ENCODE measurements at regions not wholly inside any gene's neighbourhood (a gene's known extent, or its start where the extent isn't known, plus 50 kb on each side); places are given as distances from the start of the nearest gene placed in this dataset.

- no peaks in the 10 kb centered on the region for H3K79me2 ChIP-seq (ENCODE audit: low read length)
- no peaks in the 10 kb centered on the region for H4K20me1 ChIP-seq (ENCODE audit: insufficient read depth, low read length)
- H3K9ac ChIP-seq (ENCODE audit: low read length), result no peak overlapping the region
- H3K4me1 ChIP-seq (ENCODE audit: low read length), result no peaks in the 10 kb centered on the region
- no peaks in the 10 kb centered on the region for H3K9me3 ChIP-seq (ENCODE audit: insufficient read depth, low read length)
- TF ChIP-seq CTCF (IDR thresholded peaks at IDR 0.05; ENCODE audit: low read depth, low read length) (no peak), EZH2phosphoT487 (IDR thresholded peaks at IDR 0.05; ENCODE audit: low read depth) (no peak)
- no peak overlapping the region for H3K4me2 ChIP-seq (ENCODE audit: low read length)
- H2AFZ ChIP-seq (ENCODE audit: low read depth, low read length), result no peak overlapping the region
- H3K27me3 ChIP-seq (ENCODE audit: low read depth, low read length), result 0 out of 2 replicates have a peak, but pooled peaks cover 3% of the 10 kb centered on the region
- H3K36me3 ChIP-seq (replicated peaks; ENCODE audit: low read depth, low read length), result no peaks in the 10 kb centered on the region
- no peak overlapping the region for H3K4me3 ChIP-seq (ENCODE audit: low read length)
- H3K27ac ChIP-seq (ENCODE audit: low read length), result no peak overlapping the region
These were observed 149.8 kb upstream of the IQSEC1 start for GRCh38 chr3:13222891-13223573.

- peaks cover 10% of the 10 kb centered on the region for H3K27me3 ChIP-seq (ENCODE audit: low read depth, low read length)
- H2AFZ ChIP-seq (ENCODE audit: low read depth, low read length), result no peak overlapping the region
These were observed 148.9 kb upstream of the IQSEC1 start for GRCh38 chr3:13222131-13222530.

GRCh38 chr3:13221491-13222061 lies 148.3 kb upstream of the IQSEC1 start:
- Histone ChIP-seq H3K27ac (ENCODE audit: low read length) (no peak overlapping the region), H3K9me3 (ENCODE audit: insufficient read depth, low read length) (no peaks in the 10 kb centered on the region), H3K36me3 (replicated peaks; ENCODE audit: low read depth, low read length) (no peaks in the 10 kb centered on the region), H3K4me3 (ENCODE audit: low read length) (no peak overlapping the region), H3K4me2 (ENCODE audit: low read length) (no peak overlapping the region), H3K9ac (ENCODE audit: low read length) (no peak overlapping the region), H3K27me3 (ENCODE audit: low read depth, low read length) (peaks cover 16% of the 10 kb centered on the region), H2AFZ (ENCODE audit: low read depth, low read length) (no peak overlapping the region), H3K4me1 (ENCODE audit: low read length) (no peaks in the 10 kb centered on the region), H4K20me1 (ENCODE audit: insufficient read depth, low read length) (no peaks in the 10 kb centered on the region), H3K79me2 (ENCODE audit: low read length) (no peaks in the 10 kb centered on the region)
- TF ChIP-seq EZH2phosphoT487 (IDR thresholded peaks at IDR 0.05; ENCODE audit: low read depth), result no peak
- no peak for TF ChIP-seq CTCF (IDR thresholded peaks at IDR 0.05; ENCODE audit: low read depth, low read length)

More at GRCh38 chr3:13222131-13222530, 148.9 kb upstream of the IQSEC1 start:
- Histone ChIP-seq H3K4me1 (ENCODE audit: low read length) (no peaks in the 10 kb centered on the region), H3K27ac (ENCODE audit: low read length) (no peak overlapping the region), H3K79me2 (ENCODE audit: low read length) (no peaks in the 10 kb centered on the region), H3K9me3 (ENCODE audit: insufficient read depth, low read length) (no peaks in the 10 kb centered on the region), H3K4me3 (ENCODE audit: low read length) (no peak overlapping the region), H3K9ac (ENCODE audit: low read length) (no peak overlapping the region), H4K20me1 (ENCODE audit: insufficient read depth, low read length) (no peaks in the 10 kb centered on the region), H3K36me3 (replicated peaks; ENCODE audit: low read depth, low read length) (no peaks in the 10 kb centered on the region), H3K4me2 (ENCODE audit: low read length) (no peak overlapping the region)
- TF ChIP-seq EZH2phosphoT487 (IDR thresholded peaks at IDR 0.05; ENCODE audit: low read depth) (no peak), CTCF (IDR thresholded peaks at IDR 0.05; ENCODE audit: low read depth, low read length) (no peak)

GRCh38 chr3:13220991-13221390 lies 147.8 kb upstream of the IQSEC1 start:
- Histone ChIP-seq H3K4me3 (ENCODE audit: low read length) (no peak overlapping the region), H2AFZ (ENCODE audit: low read depth, low read length) (no peak overlapping the region), H3K27me3 (ENCODE audit: low read depth, low read length) (peaks cover 21% of the 10 kb centered on the region), H3K4me1 (ENCODE audit: low read length) (no peaks in the 10 kb centered on the region), H3K79me2 (ENCODE audit: low read length) (no peaks in the 10 kb centered on the region), H3K9ac (ENCODE audit: low read length) (no peak overlapping the region), H3K9me3 (ENCODE audit: insufficient read depth, low read length) (no peaks in the 10 kb centered on the region), H3K36me3 (replicated peaks; ENCODE audit: low read depth, low read length) (no peaks in the 10 kb centered on the region), H3K4me2 (ENCODE audit: low read length) (no peak overlapping the region), H4K20me1 (ENCODE audit: insufficient read depth, low read length) (no peaks in the 10 kb centered on the region), H3K27ac (ENCODE audit: low read length) (no peak overlapping the region)
- TF ChIP-seq EZH2phosphoT487 (IDR thresholded peaks at IDR 0.05; ENCODE audit: low read depth) (no peak), CTCF (IDR thresholded peaks at IDR 0.05; ENCODE audit: low read depth, low read length) (no peak)
